ENCODE measurements at regions not wholly inside any gene's neighbourhood (a gene's known extent, or its start where the extent isn't known, plus 50 kb on each side); places are given as distances from the start of the nearest gene placed in this dataset.
A peak's percentile ranks its signal among the peaks of the same experiment; 100 is the strongest.
"Not testable (repeated sequence)": the region's sequence is repeated elsewhere in the genome, so short reads cannot be mapped to it uniquely, and the experiment has no call there.

DNA sequence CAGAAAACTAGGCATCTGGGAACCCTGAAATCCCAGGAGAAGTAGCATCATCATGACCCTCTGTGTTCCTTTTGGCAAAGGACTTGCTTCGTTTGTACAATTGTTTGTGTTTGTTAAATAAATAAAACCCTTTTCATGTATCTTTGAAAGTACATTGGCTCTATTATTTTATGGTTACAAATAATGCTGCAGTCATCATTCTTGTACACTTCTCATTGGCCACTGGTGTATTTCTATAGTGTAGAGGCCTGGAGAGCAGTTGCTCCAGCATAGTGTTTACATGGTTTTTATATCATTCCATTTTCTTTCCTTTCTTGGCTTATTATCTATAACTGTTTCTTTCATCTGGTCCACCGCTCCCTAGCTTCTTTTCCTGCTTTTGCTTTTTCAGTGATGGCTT, 253.3 kb downstream of the FAM72C start:
- Mint-ChIP-seq H3K9me3 (peaks cover 0 to 4% (median 0%) of the 10 kb centered on the region in 6 donors), H3K4me1 (no peaks in the 10 kb centered on the region), H3K27me3 (ENCODE audit: low read depth in 3 of 3) (peaks cover 0 to 15% (median 12%) of the 10 kb centered on the region in 3 donors), H3K27ac (no peak overlapping the region), H3K4me3 (no peak overlapping the region), H3K36me3 (no peaks in the 10 kb centered on the region)
- DNase-seq = no peak

DNA sequence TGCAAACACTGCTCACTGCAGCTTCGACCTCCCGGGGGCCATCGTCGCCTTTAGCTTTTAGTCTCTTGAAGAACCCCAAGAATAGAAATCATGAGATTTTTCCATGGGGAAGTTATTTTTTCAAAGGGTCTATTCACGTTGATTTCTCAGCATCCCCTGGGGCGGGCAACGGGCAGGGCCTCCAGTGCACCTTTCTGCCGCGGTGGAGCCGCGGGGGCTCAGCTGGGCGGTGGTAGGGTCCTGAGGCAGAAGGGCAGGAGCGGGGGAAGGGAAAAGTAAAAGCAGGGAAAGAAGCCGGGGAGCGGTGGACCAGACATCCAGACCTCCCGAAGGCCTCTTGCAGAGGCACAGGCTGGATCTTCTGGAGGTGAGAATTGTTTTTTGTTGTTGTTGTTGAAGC, 253.8 kb downstream of the FAM72C start:
- no peak for DNase-seq
- Mint-ChIP-seq H3K9me3 (peaks cover 0 to 4% (median 0%) of the 10 kb centered on the region in 6 donors), H3K36me3 (no peaks in the 10 kb centered on the region), H3K27ac (no peak overlapping the region), H3K4me3 (no peak overlapping the region), H3K4me1 (no peaks in the 10 kb centered on the region), H3K27me3 (ENCODE audit: low read depth in 3 of 3) (peaks cover 0 to 10% (median 7%) of the 10 kb centered on the region in 3 donors)

DNA sequence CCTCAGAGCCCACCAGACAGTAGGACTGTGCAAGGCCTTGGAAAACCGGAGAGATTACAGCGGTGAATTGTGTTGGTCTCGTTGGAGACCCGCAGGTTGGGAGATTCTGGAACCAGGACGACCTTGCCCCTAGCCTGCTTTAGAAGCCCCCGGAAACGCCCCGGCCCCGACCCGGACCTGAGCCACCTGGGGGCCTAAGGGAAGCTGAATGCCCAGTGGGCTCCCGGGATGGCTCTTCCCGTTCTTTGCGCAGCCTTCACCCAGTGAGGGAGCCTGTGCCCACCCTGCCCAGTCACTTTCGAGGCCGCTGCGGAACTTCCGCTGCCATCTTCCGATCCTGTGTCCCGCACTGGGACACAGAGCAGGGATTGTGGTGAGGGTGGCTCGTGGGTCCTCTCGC, 254.4 kb downstream of the FAM72C start:
- H3K27me3 Mint-ChIP-seq (ENCODE audit: low read depth in 3 of 3) = peaks cover 0 to 10% (median 7%) of the 10 kb centered on the region in 3 donors
- H3K27ac Mint-ChIP-seq = no peak overlapping the region
- no peak overlapping the region for H3K4me3 Mint-ChIP-seq
- no peak for DNase-seq
- H3K36me3 Mint-ChIP-seq = no peaks in the 10 kb centered on the region
- H3K4me1 Mint-ChIP-seq = no peaks in the 10 kb centered on the region
- H3K9me3 Mint-ChIP-seq = peaks cover 0 to 2% (median 0%) of the 10 kb centered on the region in 6 donors

DNA sequence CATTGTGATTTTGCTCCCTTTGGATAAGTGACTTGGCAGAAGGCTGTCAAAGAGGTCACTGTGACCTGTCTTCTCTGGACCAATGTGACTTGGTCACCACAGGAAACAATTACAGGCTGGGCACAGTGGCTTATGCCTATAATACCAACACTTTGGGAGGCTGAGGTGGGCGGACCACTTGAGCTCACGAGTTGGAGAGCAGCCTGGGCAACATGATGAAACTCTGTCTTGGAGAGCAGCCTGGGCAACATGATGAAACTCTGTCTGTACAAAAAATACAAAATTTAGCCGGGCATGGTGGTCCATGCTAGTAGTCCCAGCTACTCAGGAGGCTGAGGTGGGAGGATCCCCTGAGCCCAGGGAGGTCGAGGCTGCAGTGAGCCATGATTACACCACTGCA, 256.9 kb downstream of the FAM72C start:
- not testable (repeated sequence) for H3K4me1 Mint-ChIP-seq; H3K27me3 Mint-ChIP-seq (ENCODE audit: low read depth in 3 of 3); DNase-seq; H3K27ac Mint-ChIP-seq; H3K36me3 Mint-ChIP-seq; H3K4me3 Mint-ChIP-seq; H3K9me3 Mint-ChIP-seq

DNA sequence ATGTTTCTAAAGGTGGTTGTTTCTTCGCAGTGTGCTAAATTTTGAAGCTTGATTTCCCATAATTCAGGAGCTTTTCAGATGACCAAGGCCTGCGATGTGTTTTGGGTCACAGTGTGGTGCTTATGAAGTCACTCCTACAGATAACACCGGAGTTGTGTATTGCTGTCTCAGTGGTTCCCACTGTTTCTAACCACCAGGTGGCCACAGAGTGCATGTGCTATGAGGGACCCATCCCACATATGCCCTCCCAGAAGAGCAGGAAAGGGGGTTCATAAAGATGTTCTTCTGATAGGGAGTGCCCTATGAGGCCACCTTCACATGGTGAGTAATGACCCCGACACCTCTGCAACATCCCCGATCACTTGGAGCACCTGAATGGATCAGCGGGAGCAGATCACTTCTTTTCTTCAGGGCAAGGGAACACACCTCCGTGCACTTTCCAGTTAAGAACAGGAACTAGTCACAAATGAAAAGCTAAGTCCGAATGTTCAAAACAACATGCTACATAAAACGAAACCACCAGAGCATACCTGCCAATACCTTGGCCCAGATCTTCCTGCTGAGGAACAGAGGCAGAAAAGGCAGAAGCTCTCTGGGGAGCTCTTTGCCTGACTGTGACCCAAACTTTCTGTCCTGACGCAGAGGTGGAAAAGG, 262.1 kb downstream of the FAM72C start:
- not testable (repeated sequence) for H3K36me3 Mint-ChIP-seq; H3K27me3 Mint-ChIP-seq (ENCODE audit: low read depth in 3 of 3); H3K4me1 Mint-ChIP-seq; H3K27ac Mint-ChIP-seq; DNase-seq; H3K4me3 Mint-ChIP-seq; H3K9me3 Mint-ChIP-seq

DNA sequence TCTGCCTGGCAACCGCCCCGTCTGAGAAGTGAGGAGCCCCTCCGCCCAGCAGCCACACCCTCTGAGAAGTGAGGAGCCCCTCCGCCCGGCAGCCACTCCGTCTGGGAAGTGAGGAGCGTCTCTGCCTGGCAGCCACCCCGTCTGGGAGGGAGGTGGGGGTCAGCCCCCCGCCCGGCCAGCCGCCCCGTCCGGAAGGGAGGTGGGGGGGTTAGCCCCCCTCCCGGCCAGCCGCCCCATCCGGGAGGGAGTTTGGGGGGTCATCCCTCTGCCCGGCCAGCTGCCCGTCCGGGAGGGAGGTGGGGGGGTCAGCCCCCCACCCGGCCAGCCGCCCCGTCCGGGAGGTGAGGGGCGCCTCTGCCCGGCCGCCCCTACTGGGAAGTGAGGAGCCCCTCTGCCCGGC, 269.0 kb downstream of the FAM72C start:
- not testable (repeated sequence) for H3K4me3 Mint-ChIP-seq, H3K36me3 Mint-ChIP-seq, DNase-seq

DNA sequence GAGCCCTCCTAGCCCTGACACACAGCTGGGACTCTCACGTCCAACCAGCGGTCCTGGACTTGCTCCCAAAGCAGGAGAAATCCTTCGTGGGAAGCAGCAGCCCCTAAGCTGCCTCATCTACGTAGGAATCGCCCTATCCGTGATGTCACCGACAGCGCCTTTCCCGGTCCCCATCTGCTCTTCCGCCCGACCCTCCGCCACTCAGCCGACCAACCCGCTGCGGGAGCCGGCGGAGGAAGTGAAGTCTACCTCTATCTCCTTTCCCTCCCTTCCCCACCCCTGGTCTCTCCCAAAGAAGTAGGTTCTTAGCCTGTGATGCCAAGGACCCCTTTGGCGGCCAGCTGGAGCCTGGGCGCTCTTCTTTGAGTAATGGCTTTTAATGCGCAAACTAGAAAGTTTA, 272.1 kb downstream of the FAM72C start:
- Mint-ChIP-seq H3K4me3 (no peak overlapping the region), H3K9me3 (peaks cover 0 to 4% (median 0%) of the 10 kb centered on the region in 6 donors), H3K27ac (no peak overlapping the region), H3K27me3 (ENCODE audit: low read depth in 3 of 3) (peaks cover 2 to 28% (median 8%) of the 10 kb centered on the region in 3 donors), H3K36me3 (no peaks in the 10 kb centered on the region), H3K4me1 (peaks cover 0 to 5% of the 10 kb centered on the region in 2 donors)
- DNase-seq = no peak

More for the DNA sequence above, 269.0 kb downstream of the FAM72C start:
- H3K27ac Mint-ChIP-seq, H3K4me1 Mint-ChIP-seq, H3K9me3 Mint-ChIP-seq: not testable (repeated sequence)
- peaks cover 0 to 14% (median 6%) of the 10 kb centered on the region in 3 donors for H3K27me3 Mint-ChIP-seq (ENCODE audit: low read depth in 3 of 3)

DNA sequence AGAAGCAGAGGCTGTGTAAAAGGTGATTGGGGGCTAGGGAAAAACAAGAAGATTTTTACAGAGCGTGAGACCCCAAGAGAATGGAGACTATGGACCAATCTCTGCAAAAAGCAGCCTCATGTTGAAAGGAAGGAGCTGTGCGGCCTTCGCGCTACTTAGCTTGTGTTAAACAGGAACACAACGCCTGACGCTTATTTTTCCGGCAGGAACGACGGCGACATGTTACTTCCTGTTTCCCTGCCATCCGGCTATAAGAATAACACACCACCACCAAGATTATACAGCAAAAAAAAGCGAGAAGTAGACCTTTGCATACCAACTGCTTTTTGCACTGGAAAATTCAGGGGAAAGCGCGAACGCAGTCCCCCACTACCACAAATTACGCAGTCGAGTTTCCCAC, 272.7 kb downstream of the FAM72C start:
- peaks cover 0 to 5% of the 10 kb centered on the region in 2 donors for H3K4me1 Mint-ChIP-seq
- no peak overlapping the region for H3K4me3 Mint-ChIP-seq
- DNase-seq = no peak

DNA sequence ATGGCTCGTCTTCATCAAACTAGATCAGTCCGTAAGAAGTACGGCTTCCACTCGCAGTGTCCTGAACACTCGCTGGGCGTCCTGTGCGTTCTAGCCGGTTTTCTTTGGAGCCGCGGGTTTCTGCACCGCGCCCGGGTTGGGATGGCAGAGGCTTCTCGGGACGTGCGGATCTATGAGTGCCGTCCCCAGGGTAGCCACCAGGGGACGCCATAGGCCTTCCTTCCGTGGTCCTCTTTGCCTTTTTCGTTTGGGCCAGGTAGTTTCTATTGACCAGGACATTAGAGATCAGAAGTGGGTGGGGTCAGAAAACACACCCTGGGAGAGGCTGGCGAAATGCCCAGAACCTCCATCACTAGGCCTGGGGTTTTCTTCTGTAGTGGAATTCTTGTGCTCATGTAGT, 273.8 kb downstream of the FAM72C start:
- Mint-ChIP-seq H3K27me3 (ENCODE audit: low read depth in 3 of 3) (peaks cover 2 to 38% (median 12%) of the 10 kb centered on the region in 3 donors), H3K27ac (no peak overlapping the region), H3K4me1 (peaks cover 0 to 5% of the 10 kb centered on the region in 2 donors), H3K4me3 (peak overlapping the region in 1 of 5 donors; percentile 24), H3K36me3 (no peaks in the 10 kb centered on the region), H3K9me3 (peaks cover 0 to 4% (median 0%) of the 10 kb centered on the region in 6 donors)
- DNase-seq = no peak

More for the DNA sequence above, 272.7 kb downstream of the FAM72C start:
- Mint-ChIP-seq H3K27me3 (ENCODE audit: low read depth in 3 of 3) (peaks cover 2 to 34% (median 12%) of the 10 kb centered on the region in 3 donors), H3K9me3 (peaks cover 0 to 4% (median 0%) of the 10 kb centered on the region in 6 donors), H3K36me3 (no peaks in the 10 kb centered on the region), H3K27ac (no peak overlapping the region)

DNA sequence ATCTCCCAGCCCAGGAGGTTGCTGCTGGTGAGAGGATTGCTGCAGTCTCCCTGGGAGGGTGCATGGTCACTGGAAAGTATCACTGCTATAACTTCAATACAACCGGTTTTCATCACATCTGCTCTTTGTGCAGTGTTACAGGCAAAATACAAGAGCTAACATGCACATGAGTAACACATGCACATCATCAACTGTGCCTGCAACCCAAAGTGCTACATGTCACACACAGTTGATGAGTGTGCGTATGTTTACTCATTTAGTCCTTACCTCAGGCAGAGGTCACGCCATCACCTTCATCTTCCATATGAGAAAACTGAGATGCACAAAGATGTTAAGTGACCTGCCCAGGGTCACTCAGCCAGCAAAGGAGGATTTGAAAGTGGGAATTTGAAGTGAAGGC, 277.7 kb downstream of the FAM72C start:
- Mint-ChIP-seq H3K27ac (no peak overlapping the region), H3K9me3 (peaks cover 0 to 6% (median 4%) of the 10 kb centered on the region in 6 donors), H3K4me3 (no peak overlapping the region), H3K4me1 (peaks cover 0 to 4% of the 10 kb centered on the region in 2 donors), H3K36me3 (no peaks in the 10 kb centered on the region), H3K27me3 (ENCODE audit: low read depth in 3 of 3) (peaks cover 6 to 51% (median 22%) of the 10 kb centered on the region in 3 donors)
- DNase-seq = no peak

DNA sequence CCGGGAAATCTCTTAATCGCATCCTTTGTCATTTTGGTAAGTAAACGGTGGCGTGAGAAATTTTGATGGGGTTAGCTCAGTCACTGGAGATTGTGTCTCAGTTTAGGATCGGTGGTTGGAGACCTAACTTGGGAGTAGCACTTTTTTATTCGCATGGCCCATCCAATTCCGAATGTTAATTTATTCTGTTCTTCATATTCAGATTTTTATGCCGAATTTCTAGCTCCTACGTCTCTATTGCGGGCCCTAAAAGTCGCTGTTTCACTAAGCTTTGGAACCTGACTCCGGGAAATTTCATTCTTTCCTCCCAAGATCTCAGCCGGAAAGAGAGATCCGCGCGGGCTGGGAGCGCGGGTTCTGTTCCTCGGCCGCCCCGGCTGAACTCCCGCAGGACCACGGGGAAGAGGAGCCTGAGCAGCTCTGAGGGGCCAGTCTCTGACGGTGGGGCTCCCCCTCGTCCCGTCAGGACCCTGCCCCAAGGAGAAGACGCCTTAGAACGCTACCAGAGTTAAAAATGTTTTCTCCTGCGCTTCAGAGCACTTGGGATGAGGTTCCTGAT, 279.7 kb downstream of the FAM72C start:
- Mint-ChIP-seq H3K36me3 (no peaks in the 10 kb centered on the region), H3K27ac (no peak overlapping the region), H3K27me3 (ENCODE audit: low read depth in 3 of 3) (peaks cover 6 to 44% (median 18%) of the 10 kb centered on the region in 3 donors), H3K4me3 (no peak overlapping the region), H3K4me1 (no peaks in the 10 kb centered on the region), H3K9me3 (peaks cover 0 to 5% (median 3%) of the 10 kb centered on the region in 6 donors)
- no peak for DNase-seq

DNA sequence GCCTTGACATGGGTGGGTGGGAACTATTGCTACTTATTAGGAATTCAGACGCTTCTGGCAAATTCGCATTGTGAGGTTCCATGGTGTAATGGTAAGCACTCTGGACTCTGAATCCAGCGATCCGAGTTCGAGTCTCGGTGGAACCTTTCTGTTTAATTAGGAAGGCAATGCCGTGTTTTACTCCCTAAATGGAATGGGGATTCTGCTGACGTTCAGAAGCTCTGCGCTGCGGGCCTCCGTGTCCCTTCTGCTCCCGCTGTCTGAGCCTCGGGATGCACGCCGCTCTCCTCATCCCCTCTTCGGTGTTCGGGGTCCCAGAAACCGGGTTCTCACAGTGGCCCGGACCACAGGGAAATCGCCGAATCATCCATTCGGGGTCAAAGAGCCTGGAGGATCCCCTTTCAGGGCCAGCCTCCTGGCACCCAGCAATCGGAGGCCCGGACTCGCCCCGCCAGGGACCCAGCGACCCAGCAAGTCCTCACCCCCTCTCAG, 280.3 kb downstream of the FAM72C start:
- Mint-ChIP-seq H3K9me3 (peaks cover 0 to 5% (median 3%) of the 10 kb centered on the region in 6 donors), H3K4me1 (no peaks in the 10 kb centered on the region), H3K4me3 (no peak overlapping the region), H3K36me3 (no peaks in the 10 kb centered on the region), H3K27me3 (ENCODE audit: low read depth in 3 of 3) (peaks cover 4 to 39% (median 18%) of the 10 kb centered on the region in 3 donors), H3K27ac (no peak overlapping the region)
- no peak for DNase-seq

DNA sequence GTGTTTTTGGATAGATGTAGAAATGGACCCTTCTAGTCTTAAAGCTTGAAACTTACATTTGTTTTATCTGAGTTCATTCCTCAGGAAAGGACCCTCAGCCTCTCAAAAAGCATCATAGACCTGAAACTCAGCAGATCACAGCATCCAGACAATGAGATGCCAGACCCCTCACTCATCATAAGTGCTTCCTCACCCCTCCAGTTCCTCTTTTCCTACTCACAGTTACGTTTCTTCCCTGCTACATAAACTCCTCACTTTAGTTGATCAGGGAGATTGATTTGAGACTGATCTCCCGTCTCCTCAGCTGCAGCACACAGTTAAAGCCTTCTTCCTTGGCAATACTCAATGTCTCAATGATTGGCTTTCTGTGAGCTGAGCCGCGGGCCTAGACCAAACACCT, 282.0 kb downstream of the FAM72C start:
- no peak for DNase-seq
- Mint-ChIP-seq H3K9me3 (peaks cover 2 to 5% (median 4%) of the 10 kb centered on the region in 6 donors), H3K27ac (no peak overlapping the region), H3K36me3 (no peaks in the 10 kb centered on the region), H3K4me3 (no peak overlapping the region), H3K4me1 (no peaks in the 10 kb centered on the region), H3K27me3 (ENCODE audit: low read depth in 3 of 3) (peaks cover 6 to 30% (median 18%) of the 10 kb centered on the region in 3 donors)

DNA sequence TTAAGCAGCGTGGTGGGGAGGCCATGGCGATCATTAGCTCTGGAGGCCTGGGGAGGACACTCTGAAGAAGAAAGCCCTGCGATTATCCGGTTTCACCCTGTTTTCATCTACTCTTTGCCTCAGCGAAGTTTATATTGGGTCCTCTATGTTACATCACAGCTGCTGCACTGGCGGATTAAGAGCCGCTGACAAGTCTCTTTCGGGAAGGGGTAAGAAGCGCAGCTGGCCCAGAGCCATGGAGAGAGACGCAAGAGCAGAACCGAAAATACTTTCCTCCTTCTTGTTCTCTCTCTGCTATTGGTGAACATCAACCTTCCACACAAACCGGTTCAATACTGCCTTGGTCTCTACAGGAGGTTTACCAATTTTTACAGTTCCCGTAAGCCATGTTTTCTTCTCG, 291.5 kb downstream of the FAM72C start:
- no peak overlapping the region for H3K4me3 Mint-ChIP-seq
- H3K4me1 Mint-ChIP-seq = no peaks in the 10 kb centered on the region
- H3K27me3 Mint-ChIP-seq (ENCODE audit: low read depth in 3 of 3) = peaks cover 1 to 8% (median 3%) of the 10 kb centered on the region in 3 donors
- peaks cover 0 to 29% (median 2%) of the 10 kb centered on the region in 6 donors for H3K9me3 Mint-ChIP-seq
- H3K27ac Mint-ChIP-seq = no peak overlapping the region
- H3K36me3 Mint-ChIP-seq = no peaks in the 10 kb centered on the region
- no peak for DNase-seq

Data from immature natural killer cell (primary cell).